ENCODE measurements at regions not wholly inside any gene's neighbourhood (a gene's known extent, or its start where the extent isn't known, plus 50 kb on each side); places are given as distances from the start of the nearest gene placed in this dataset.

DNA sequence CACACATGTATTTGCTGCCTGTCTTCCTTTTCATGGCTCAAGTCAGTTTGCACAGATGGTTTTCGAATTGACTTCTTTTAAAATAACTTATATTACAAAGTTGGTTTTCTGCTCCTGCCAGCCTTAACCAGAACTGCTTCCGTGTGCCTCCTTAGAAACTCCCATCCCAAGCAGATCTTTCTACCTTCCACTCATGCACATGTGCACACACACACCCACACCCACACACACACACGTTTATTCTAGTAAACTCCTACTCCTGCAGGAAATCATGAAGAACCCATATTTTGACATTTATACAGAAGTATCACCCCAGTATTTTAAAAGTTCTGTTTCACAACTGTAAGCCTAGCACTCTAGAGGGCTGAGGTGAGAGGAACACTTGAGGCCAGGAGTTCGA, 329.5 kb upstream of the SOX9 start:
- no peak overlapping the region for H2AFZ ChIP-seq (ENCODE audit: low read depth, low read length, severe bottlenecking)
- H3K79me2 ChIP-seq (ENCODE audit: insufficient read depth, low read length): no peaks in the 10 kb centered on the region
- no peaks in the 10 kb centered on the region for H3K9me3 ChIP-seq (ENCODE audit: insufficient read depth, low read length)
- H3K4me2 ChIP-seq (ENCODE audit: low read depth, low read length, poor library complexity, severe bottlenecking): no peak overlapping the region
- H3F3A ChIP-seq (ENCODE audit: insufficient read depth): no peaks in the 10 kb centered on the region
- H4K20me1 ChIP-seq (ENCODE audit: low read depth, low read length): no peaks in the 10 kb centered on the region
- no peak overlapping the region for H3K4me3 ChIP-seq (ENCODE audit: insufficient read depth, low read length, poor library complexity, severe bottlenecking)
- H3K9me2 ChIP-seq (replicated peaks; ENCODE audit: insufficient read depth, low read length): no peaks in the 10 kb centered on the region
- no peak overlapping the region for H3K9ac ChIP-seq (ENCODE audit: low read length)
- H3K36me3 ChIP-seq (ENCODE audit: low read length): no peaks in the 10 kb centered on the region
- no peaks in the 10 kb centered on the region for H3K27me3 ChIP-seq (ENCODE audit: low read length)
- H3K27ac ChIP-seq (ENCODE audit: low read depth, low read length): no peak overlapping the region
- TF ChIP-seq, protein P1, sequence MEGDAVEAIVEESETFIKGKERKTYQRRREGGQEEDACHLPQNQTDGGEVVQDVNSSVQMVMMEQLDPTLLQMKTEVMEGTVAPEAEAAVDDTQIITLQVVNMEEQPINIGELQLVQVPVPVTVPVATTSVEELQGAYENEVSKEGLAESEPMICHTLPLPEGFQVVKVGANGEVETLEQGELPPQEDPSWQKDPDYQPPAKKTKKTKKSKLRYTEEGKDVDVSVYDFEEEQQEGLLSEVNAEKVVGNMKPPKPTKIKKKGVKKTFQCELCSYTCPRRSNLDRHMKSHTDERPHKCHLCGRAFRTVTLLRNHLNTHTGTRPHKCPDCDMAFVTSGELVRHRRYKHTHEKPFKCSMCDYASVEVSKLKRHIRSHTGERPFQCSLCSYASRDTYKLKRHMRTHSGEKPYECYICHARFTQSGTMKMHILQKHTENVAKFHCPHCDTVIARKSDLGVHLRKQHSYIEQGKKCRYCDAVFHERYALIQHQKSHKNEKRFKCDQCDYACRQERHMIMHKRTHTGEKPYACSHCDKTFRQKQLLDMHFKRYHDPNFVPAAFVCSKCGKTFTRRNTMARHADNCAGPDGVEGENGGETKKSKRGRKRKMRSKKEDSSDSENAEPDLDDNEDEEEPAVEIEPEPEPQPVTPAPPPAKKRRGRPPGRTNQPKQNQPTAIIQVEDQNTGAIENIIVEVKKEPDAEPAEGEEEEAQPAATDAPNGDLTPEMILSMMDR (IDR thresholded peaks at IDR 0.05; ENCODE audit: insufficient read depth, low read length, poor library complexity, severe bottlenecking): no peak
- no peak for TF ChIP-seq EZH2phosphoT487 (conservative IDR thresholded peaks at IDR 0.05; ENCODE audit: low read length)

- Histone ChIP-seq H3K27ac (ENCODE audit: low read depth, low read length) (no peak overlapping the region), H3K27me3 (ENCODE audit: low read length) (no peaks in the 10 kb centered on the region), H3F3A (ENCODE audit: insufficient read depth) (no peaks in the 10 kb centered on the region), H2AFZ (ENCODE audit: low read depth, low read length, severe bottlenecking) (no peak overlapping the region), H3K9me2 (replicated peaks; ENCODE audit: insufficient read depth, low read length) (no peaks in the 10 kb centered on the region), H3K9ac (ENCODE audit: low read length) (no peak overlapping the region), H3K79me2 (ENCODE audit: insufficient read depth, low read length) (no peaks in the 10 kb centered on the region), H3K4me2 (ENCODE audit: low read depth, low read length, poor library complexity, severe bottlenecking) (no peak overlapping the region), H3K4me3 (ENCODE audit: insufficient read depth, low read length, poor library complexity, severe bottlenecking) (no peak overlapping the region), H4K20me1 (ENCODE audit: low read depth, low read length) (no peaks in the 10 kb centered on the region), H3K36me3 (ENCODE audit: low read length) (no peaks in the 10 kb centered on the region), H3K9me3 (ENCODE audit: insufficient read depth, low read length) (no peaks in the 10 kb centered on the region)
- TF ChIP-seq, protein P1 (IDR thresholded peaks at IDR 0.05; ENCODE audit: insufficient read depth, low read length, poor library complexity, severe bottlenecking): no peak
- no peak for TF ChIP-seq EZH2phosphoT487 (conservative IDR thresholded peaks at IDR 0.05; ENCODE audit: low read length)
These were observed 327.9 kb upstream of the SOX9 start for GRCh38 chr17:71792966-71793365.

DNA sequence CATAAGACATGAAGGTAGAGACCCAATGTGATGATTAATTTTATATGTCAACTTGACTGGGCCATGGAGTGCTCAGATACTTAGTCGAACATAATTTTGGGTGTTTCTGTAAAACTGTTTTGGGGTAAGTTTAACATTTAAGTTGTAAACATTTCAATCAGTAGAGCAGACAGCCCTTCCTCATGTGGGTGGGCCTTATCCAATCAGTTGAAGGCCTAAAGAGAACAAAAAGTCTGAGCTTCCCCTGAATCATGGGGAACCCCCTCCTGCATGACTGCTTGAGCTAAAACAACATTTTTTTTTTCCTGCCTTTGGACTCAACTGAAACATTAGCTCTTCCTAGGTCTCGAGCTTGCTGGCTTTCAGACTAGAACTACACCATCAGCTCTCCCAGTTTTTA, 327.3 kb upstream of the SOX9 start:
- Histone ChIP-seq H3K9me2 (replicated peaks; ENCODE audit: insufficient read depth, low read length) (no peaks in the 10 kb centered on the region), H3K9ac (ENCODE audit: low read length) (no peak overlapping the region), H3K4me2 (ENCODE audit: low read depth, low read length, poor library complexity, severe bottlenecking) (no peak overlapping the region), H3K4me3 (ENCODE audit: insufficient read depth, low read length, poor library complexity, severe bottlenecking) (no peak overlapping the region), H2AFZ (ENCODE audit: low read depth, low read length, severe bottlenecking) (no peak overlapping the region), H3K79me2 (ENCODE audit: insufficient read depth, low read length) (no peaks in the 10 kb centered on the region), H3K27ac (ENCODE audit: low read depth, low read length) (no peak overlapping the region), H3K27me3 (ENCODE audit: low read length) (no peaks in the 10 kb centered on the region), H3K36me3 (ENCODE audit: low read length) (no peaks in the 10 kb centered on the region), H4K20me1 (ENCODE audit: low read depth, low read length) (no peaks in the 10 kb centered on the region), H3F3A (ENCODE audit: insufficient read depth) (no peaks in the 10 kb centered on the region), H3K9me3 (ENCODE audit: insufficient read depth, low read length) (no peaks in the 10 kb centered on the region)
- TF ChIP-seq EZH2phosphoT487 (conservative IDR thresholded peaks at IDR 0.05; ENCODE audit: low read length): no peak
- TF ChIP-seq, protein P1 (IDR thresholded peaks at IDR 0.05; ENCODE audit: insufficient read depth, low read length, poor library complexity, severe bottlenecking): no peak
